ENCODE measurements at regions not wholly inside any gene's neighbourhood (a gene's known extent, or its start where the extent isn't known, plus 50 kb on each side); places are given as distances from the start of the nearest gene placed in this dataset.

- DNase-seq (ENCODE audit: low read depth, low spot score): no peak
These were observed 209.9 kb downstream of the ALDH8A1 start for GRCh38 chr6:134740027-134740373.

GRCh38 chr6:134739299-134740026 is 210.4 kb downstream of the ALDH8A1 start:
- DNase-seq (ENCODE audit: low read depth, low spot score): no peak

GRCh38 chr6:134738211-134738885 is 211.6 kb downstream of the ALDH8A1 start:
- no peak for DNase-seq (ENCODE audit: low read depth, low spot score)

GRCh38 chr6:134735461-134735860 is 214.4 kb downstream of the ALDH8A1 start:
- no peak for DNase-seq (ENCODE audit: low read depth, low spot score)

- DNase-seq (ENCODE audit: low read depth, low spot score): no peak
These were observed 215.5 kb downstream of the ALDH8A1 start for GRCh38 chr6:134734312-134734869.

- DNase-seq (ENCODE audit: low read depth, low spot score): no peak
These were observed 216.1 kb downstream of the ALDH8A1 start for GRCh38 chr6:134733801-134734200.

GRCh38 chr6:134732763-134733162 is 217.1 kb downstream of the ALDH8A1 start:
- no peak for DNase-seq (ENCODE audit: low read depth, low spot score)

- no peak for DNase-seq (ENCODE audit: low read depth, low spot score)
These were observed 218.3 kb downstream of the ALDH8A1 start for GRCh38 chr6:134731615-134732014.

- DNase-seq (ENCODE audit: low read depth, low spot score): peak; percentile 5
These were observed 219.9 kb downstream of the ALDH8A1 start for GRCh38 chr6:134730013-134730412.

- DNase-seq (ENCODE audit: low read depth, low spot score): no peak
These were observed 220.3 kb downstream of the ALDH8A1 start for GRCh38 chr6:134729561-134729960.

GRCh38 chr6:134727081-134727480 is 222.8 kb downstream of the ALDH8A1 start:
- DNase-seq (ENCODE audit: low read depth, low spot score): no peak

GRCh38 chr6:134725590-134725989 is 224.3 kb downstream of the ALDH8A1 start:
- no peak for DNase-seq (ENCODE audit: low read depth, low spot score)

GRCh38 chr6:134724771-134725340 is 225.0 kb downstream of the ALDH8A1 start:
- no peak for DNase-seq (ENCODE audit: low read depth, low spot score)

GRCh38 chr6:134723081-134723871 is 226.6 kb downstream of the ALDH8A1 start:
- DNase-seq (ENCODE audit: low read depth, low spot score): no peak

- DNase-seq (ENCODE audit: low read depth, low spot score): no peak
These were observed 227.6 kb downstream of the ALDH8A1 start for GRCh38 chr6:134722200-134722870.

GRCh38 chr6:134721060-134721405 is 228.9 kb downstream of the ALDH8A1 start:
- no peak for DNase-seq (ENCODE audit: low read depth, low spot score)

- no peak for DNase-seq (ENCODE audit: low read depth, low spot score)
These were observed 229.4 kb downstream of the ALDH8A1 start for GRCh38 chr6:134720353-134721059.

- no peak for DNase-seq (ENCODE audit: low read depth, low spot score)
These were observed 230.0 kb downstream of the ALDH8A1 start for GRCh38 chr6:134719911-134720310.

GRCh38 chr6:134719286-134719685 is 230.6 kb downstream of the ALDH8A1 start:
- no peak for DNase-seq (ENCODE audit: low read depth, low spot score)

GRCh38 chr6:134714679-134715078 is 235.2 kb downstream of the ALDH8A1 start:
- no peak for DNase-seq (ENCODE audit: low read depth, low spot score)

GRCh38 chr6:134714113-134714512 is 235.8 kb downstream of the ALDH8A1 start:
- no peak for DNase-seq (ENCODE audit: low read depth, low spot score)
